NCI-H69 (cell line): ENCODE measurements at regions not wholly inside any gene's neighbourhood (a gene's known extent, or its start where the extent isn't known, plus 50 kb on each side); places are given as distances from the start of the nearest gene placed in this dataset.

Experiments
- DNase-seq: peaks from one replicate; lab custom pipeline; 2025; lab: John Stamatoyannopoulos, UW

GRCh38 chr1:25003000-25003399 is 72.9 kb upstream of the RUNX3 start:
- DNase-seq = no peak

GRCh38 chr1:25001125-25001915 is 71.2 kb upstream of the RUNX3 start:
- DNase-seq = no peak

GRCh38 chr1:24999906-25000305 is 69.8 kb upstream of the RUNX3 start:
- no peak for DNase-seq

GRCh38 chr1:24999426-24999825 is 69.3 kb upstream of the RUNX3 start:
- no peak for DNase-seq

- DNase-seq = no peak
Observed at GRCh38 chr1:24998563-24999245, 68.6 kb upstream of the RUNX3 start.

GRCh38 chr1:24996983-24997893 is 67.2 kb upstream of the RUNX3 start:
- DNase-seq = no peak

- no peak for DNase-seq
Observed at GRCh38 chr1:24996456-24996855, 66.4 kb upstream of the RUNX3 start.

- DNase-seq = no peak
Observed at GRCh38 chr1:24995661-24996060, 65.6 kb upstream of the RUNX3 start.

GRCh38 chr1:24995140-24995539 is 65.1 kb upstream of the RUNX3 start:
- no peak for DNase-seq

- no peak for DNase-seq
Observed at GRCh38 chr1:24993871-24994580, 64.0 kb upstream of the RUNX3 start.

GRCh38 chr1:24992761-24993211 is 62.7 kb upstream of the RUNX3 start:
- DNase-seq = no peak

GRCh38 chr1:24992124-24992760 is 62.2 kb upstream of the RUNX3 start:
- no peak for DNase-seq

- DNase-seq = no peak
Observed at GRCh38 chr1:24991697-24992096, 61.6 kb upstream of the RUNX3 start.

GRCh38 chr1:24990779-24991641 is 60.9 kb upstream of the RUNX3 start:
- DNase-seq = no peak

- no peak for DNase-seq
Observed at GRCh38 chr1:24990136-24990535, 60.1 kb upstream of the RUNX3 start.

GRCh38 chr1:24989082-24989481 is 59.0 kb upstream of the RUNX3 start:
- no peak for DNase-seq

GRCh38 chr1:24988558-24988912 is 58.5 kb upstream of the RUNX3 start:
- DNase-seq = no peak

- DNase-seq = no peak
Observed at GRCh38 chr1:24987875-24988557, 57.9 kb upstream of the RUNX3 start.

GRCh38 chr1:24987424-24987823 is 57.3 kb upstream of the RUNX3 start:
- DNase-seq = no peak
